GM12878 (cell line): ENCODE measurements at regions not wholly inside any gene's neighbourhood (a gene's known extent, or its start where the extent isn't known, plus 50 kb on each side); places are given as distances from the start of the nearest gene placed in this dataset.

ENCODE experiments used
- ATAC-seq: fragments of 200-7000 bp; cut with Tn5 transposase; 3 replicates; pipeline ENCODE4 v1.9.1; 2020; ENCODE audit warnings: mild to moderate bottlenecking, moderate library complexity
- BruUV-seq: library from RNA; stranded (reverse); fragments of 400-500 nt; replicated peaks from 2 replicates; lab custom pipeline; 2021; lab: Mats Ljungman, UMichigan
- CTCF ChIA-PET: fragments of 300-600 bp; sonication (Branson Sonifier 250); formaldehyde crosslinking; extraction: SDS; loops from one replicate; lab custom pipeline; 2021; ENCODE audit warnings: inconsistent platforms; lab: Yijun Ruan, JAX
- POLR2A ChIA-PET: fragments of 350-600 bp; formaldehyde crosslinking; extraction: SDS; loops from one replicate; lab custom pipeline; 2021; ENCODE audit warnings: inconsistent platforms; lab: Charles Lee
- RAD21 ChIA-PET: fragments of 300-600 bp; sonication (Branson Sonifier 250); formaldehyde crosslinking; loops from one replicate; lab custom pipeline; 2023; ENCODE audit warnings: antibody characterized with exemption; ENCODE audit not compliant: unreplicated experiment; lab: Charles Lee
- SMC1A ChIA-PET: fragments of 300-600 bp; sonication (Branson Sonifier 250); formaldehyde crosslinking; loops from one replicate; lab custom pipeline; 2023; ENCODE audit not compliant: unreplicated experiment, uncharacterized antibody; lab: Charles Lee
- DNase-seq: peaks from one replicate; pipeline ENCODE4 v3.0.0-alpha.2; 2011; ENCODE audit warnings: low read depth, low spot score
- FAIRE-seq: peaks from 3 replicates; lab custom pipeline; 2011; peaks lifted over from hg19 to GRCh38; lab: Jason Lieb, UNC
- H2AFZ ChIP-seq: 2 replicates; pipeline ENCODE4 v1.6.0; 2011; ENCODE audit warnings: low read depth, low read length, control low read depth; ENCODE audit not compliant: control insufficient read depth
- H3K27ac ChIP-seq: 2 replicates; pipeline ENCODE4 v1.5.1; 2011; ENCODE audit warnings: control low read depth; ENCODE audit not compliant: control insufficient read depth, insufficient read depth
- H3K27me3 ChIP-seq, 2 experiments: replicated peaks in 1 of 2; 2 replicates each; pipeline versions ENCODE4 v1.6.0 to v1.6.1; 2011; ENCODE audit warnings: low read length in 1 of 2; ENCODE audit not compliant: control insufficient read depth in 2 of 2, insufficient read depth in 2 of 2
- H3K36me3 ChIP-seq, 2 experiments: 2 replicates each; pipeline ENCODE4 v1.5.1; 2011; ENCODE audit warnings: low read length in 1 of 2; ENCODE audit not compliant: control insufficient read depth in 2 of 2, insufficient read depth in 2 of 2
- H3K4me1 ChIP-seq: 2 replicates; pipeline ENCODE4 v1.6.1; 2011; ENCODE audit warnings: mild to moderate bottlenecking, low read length, moderate library complexity, mixed read lengths; ENCODE audit not compliant: control insufficient read depth, insufficient read depth
- H3K4me2 ChIP-seq: 2 replicates; pipeline ENCODE4 v1.6.0; 2011; ENCODE audit warnings: control low read depth; ENCODE audit not compliant: control insufficient read depth, insufficient read depth
- H3K4me3 ChIP-seq: fragments of 200-600 bp; sonication (generic); 2 replicates; pipeline ENCODE4 v1.5.1; 2016
- H3K79me2 ChIP-seq: 2 replicates; pipeline ENCODE4 v1.6.0; 2011; ENCODE audit warnings: low read length; ENCODE audit not compliant: control insufficient read depth, insufficient read depth
- H3K9ac ChIP-seq: 2 replicates; pipeline ENCODE4 v1.8.0; 2011; ENCODE audit warnings: low read length, control low read depth, mixed read lengths; ENCODE audit not compliant: control insufficient read depth, insufficient read depth
- H3K9me3 ChIP-seq: replicated peaks from 3 replicates; pipeline ENCODE4 v1.5.1; 2011; ENCODE audit warnings: mild to moderate bottlenecking, low read length; ENCODE audit not compliant: control insufficient read depth, insufficient read depth
- H4K20me1 ChIP-seq: 2 replicates; pipeline ENCODE4 v1.6.0; 2011; ENCODE audit not compliant: control insufficient read depth, insufficient read depth
- ASH2L ChIP-seq: fragments of 300-600, 200-600 bp; sonication (generic); IDR thresholded peaks from 2 replicates; pipeline ENCODE4 v1.6.1; 2017; ENCODE audit warnings: low read depth, mild to moderate bottlenecking, borderline replicate concordance
- CHD2 ChIP-seq: IDR thresholded peaks from 2 replicates; pipeline ENCODE4 v1.6.1; 2011; ENCODE audit warnings: low read depth, low read length, improper control_type of control experiment, borderline replicate concordance
- CUX1 ChIP-seq: IDR thresholded peaks from 2 replicates; pipeline ENCODE4 v1.6.1; 2012; ENCODE audit warnings: improper control_type of control experiment, low read depth, low read length; ENCODE audit not compliant: insufficient replicate concordance
- E2F4 ChIP-seq: IDR thresholded peaks from 2 replicates; pipeline ENCODE4 v1.6.1; 2012; ENCODE audit warnings: low read depth, low read length, improper control_type of control experiment
- EZH2 ChIP-seq: IDR thresholded peaks from 2 replicates; pipeline ENCODE4 v1.6.1; 2012; ENCODE audit warnings: low read depth, mild to moderate bottlenecking, control low read depth, inconsistent platforms, low read length, borderline replicate concordance; ENCODE audit not compliant: control insufficient read depth
- FOXM1 ChIP-seq: IDR thresholded peaks from 2 replicates; pipeline ENCODE4 v1.6.1; 2012; ENCODE audit warnings: low read depth, mild to moderate bottlenecking, inconsistent platforms, low read length, moderate library complexity
- JUNB ChIP-seq: IDR thresholded peaks from 2 replicates; pipeline ENCODE4 v1.6.1; 2016; ENCODE audit warnings: antibody characterized with exemption, mild to moderate bottlenecking
- MTA3 ChIP-seq: IDR thresholded peaks from 2 replicates; pipeline ENCODE4 v1.6.1; 2012; ENCODE audit warnings: low read length, inconsistent platforms, borderline replicate concordance
- MYB ChIP-seq: fragments of 150-350 bp; IDR thresholded peaks from 2 replicates; pipeline ENCODE4 v1.6.1; 2014; ENCODE audit warnings: mild to moderate bottlenecking, low read depth, low read length, borderline replicate concordance
- NR2C1 ChIP-seq: fragments of 450-650 bp; IDR thresholded peaks from 2 replicates; pipeline ENCODE4 v1.6.1; 2017; ENCODE audit warnings: antibody characterized with exemption, mild to moderate bottlenecking, moderate library complexity
- NRF1 ChIP-seq: conservative IDR thresholded peaks from 2 replicates; pipeline ENCODE4 v1.6.1; 2011; ENCODE audit warnings: mild to moderate bottlenecking, low read depth, low read length, improper control_type of control experiment
- POLR2AphosphoS5 ChIP-seq: IDR thresholded peaks from 2 replicates; pipeline ENCODE4 v1.6.1; 2011; ENCODE audit warnings: mild to moderate bottlenecking, low read length, inconsistent platforms
- POU2F2 ChIP-seq: IDR thresholded peaks from 3 replicates; pipeline ENCODE4 v1.6.1; 2011; ENCODE audit warnings: low read depth, mild to moderate bottlenecking, low read length, borderline replicate concordance
- SUPT20H ChIP-seq: IDR thresholded peaks from 2 replicates; pipeline ENCODE4 v1.6.1; 2011; ENCODE audit warnings: low read depth, mild to moderate bottlenecking, low read length, moderate library complexity, borderline replicate concordance; ENCODE audit not compliant: control insufficient read depth
- TBL1XR1 ChIP-seq: IDR thresholded peaks from 2 replicates; pipeline ENCODE4 v1.6.1; 2012; ENCODE audit warnings: low read depth, low read length, improper control_type of control experiment
- WRNIP1 ChIP-seq: IDR thresholded peaks from 2 replicates; pipeline ENCODE4 v1.6.1; 2011; ENCODE audit warnings: low read depth, low read length, improper control_type of control experiment, borderline replicate concordance
- ZNF217 ChIP-seq: fragments of 450-650 bp; IDR thresholded peaks from 2 replicates; pipeline ENCODE4 v1.6.1; 2017; ENCODE audit warnings: antibody characterized with exemption, mild to moderate bottlenecking
- WGBS: methylation state at CpG from one replicate; pipeline ENCODE4 v1.1.6; 2016; ENCODE audit warnings: low lambda C conversion rate; ENCODE audit not compliant: insufficient replicate concordance, insufficient coverage; ENCODE audit errors: missing lambda C conversion rate; 5-methylcytosine and 5-hydroxymethylcytosine counted together
- in situ Hi-C: fragments of 300-500 bp; cut with MboI; formaldehyde crosslinking; loops from 9 replicates; pipeline ENCODE4 v1.14.3; 2018; ENCODE audit warnings: mixed read lengths
- intact Hi-C: fragments of 100-400 bp; cut with micrococcal nuclease; formaldehyde crosslinking; loops from one replicate; pipeline ENCODE4 v1.14.2; 2022; ENCODE audit not compliant: unreplicated experiment

- no peak for TF ChIP-seq POLR2AphosphoS5
Measured at GRCh38 chr9:73583576-73583975, 431.9 kb downstream of the ANXA1 start (continued).

GRCh38 chr9:73595036-73595545 lies 443.4 kb downstream of the ANXA1 start:
- Histone ChIP-seq H3K27ac (no peak overlapping the region), H3K27me3 (no peaks in the 10 kb centered on the region), H4K20me1 (no peaks in the 10 kb centered on the region), H3K4me1 (no peaks in the 10 kb centered on the region), H3K79me2 (no peaks in the 10 kb centered on the region), H3K4me3 (no peak overlapping the region), H3K4me2 (no peak overlapping the region), H2AFZ (no peak overlapping the region), H3K9ac (no peak overlapping the region), H3K36me3 (no peaks in the 10 kb centered on the region), H3K9me3 (no peaks in the 10 kb centered on the region)
- no TSS peak for BruUV-seq
- FAIRE-seq (no peak), ATAC-seq (no peak), DNase-seq (no peak)
- intact Hi-C loops (no loop called here), in situ Hi-C loops (no loop called here)
- ChIA-PET POLR2A (no interaction called here), SMC1A (interaction anchor here (0.6 to 1.1 kb wide), 3 partner anchors 20 to 24 kb away, joined by 3 read pairs; no protein-coding TSS in a partner anchor), CTCF (no interaction called here), RAD21 (no interaction called here)
- WGBS: 4% methylated on average over 3 of the region's 3 CpGs
- no peak for TF ChIP-seq MYB
- no peak for TF ChIP-seq WRNIP1
- no peak for TF ChIP-seq MTA3
- no peak for TF ChIP-seq CUX1
- TF ChIP-seq SUPT20H: no peak
- TF ChIP-seq CHD2: no peak
- no peak for TF ChIP-seq NRF1
- no peak for TF ChIP-seq ZNF217
- TF ChIP-seq ASH2L: no peak
- TF ChIP-seq POU2F2: no peak
- no peak for TF ChIP-seq EZH2
- no peak for TF ChIP-seq JUNB
- no peak for TF ChIP-seq NR2C1
- TF ChIP-seq FOXM1: no peak
- TF ChIP-seq E2F4: no peak
- TF ChIP-seq TBL1XR1: no peak
